ENCODE measurements at regions not wholly inside any gene's neighbourhood (a gene's known extent, or its start where the extent isn't known, plus 50 kb on each side); places are given as distances from the start of the nearest gene placed in this dataset.

- TF ChIP-seq CTCF (IDR thresholded peaks at IDR 0.05) (no peak), EP300 (IDR thresholded peaks at IDR 0.05) (no peak), POLR2A (IDR thresholded peaks at IDR 0.05; ENCODE audit: low read depth) (no peak), POLR2AphosphoS5 (IDR thresholded peaks at IDR 0.05) (no peak)
These were observed 460.6 kb downstream of the CETN3 start for GRCh38 chr5:89948977-89949376.

Data from esophagus muscularis mucosa (tissue), 4 donors.